Testis (tissue), 2 donors: ENCODE measurements at regions not wholly inside any gene's neighbourhood (a gene's known extent, or its start where the extent isn't known, plus 50 kb on each side); places are given as distances from the start of the nearest gene placed in this dataset.

Source experiments
- DNase-seq: peaks from one replicate; pipeline ENCODE4 v3.0.0-alpha.2; 2019
- H3K27ac ChIP-seq, 2 donors: fragments of 200-600 bp; sonication (generic); one replicate each; pipeline ENCODE4 v1.5.1; 2019
- H3K27me3 ChIP-seq: fragments of 200-600 bp; sonication (generic); one replicate; pipeline ENCODE4 v1.5.1; 2019
- H3K36me3 ChIP-seq: fragments of 200-600 bp; sonication (generic); one replicate; pipeline ENCODE4 v1.5.1; 2017; ENCODE audit warnings: low read depth; ENCODE audit errors: missing control alignments
- H3K4me1 ChIP-seq: fragments of 200-600 bp; sonication (generic); one replicate; pipeline ENCODE4 v1.5.1; 2019
- H3K4me3 ChIP-seq, 2 donors: fragments of 200-600 bp; sonication (generic); one replicate each; pipeline ENCODE4 v1.5.1; 2017 to 2019
- H3K9me3 ChIP-seq: fragments of 200-600 bp; sonication (generic); one replicate; pipeline ENCODE4 v1.5.1; 2017
- CTCF ChIP-seq, 3 experiments: fragments of 450-650 bp in 2 of 3; fragments of 200-600 bp in 1 of 3; sonication (generic) in 1 of 3; IDR thresholded peaks; one replicate each; pipeline ENCODE4 v1.5.1; 2016 to 2019; ENCODE audit warnings: antibody characterized with exemption in 3 of 3, mild to moderate bottlenecking in 2 of 3, moderate library complexity in 1 of 3
- POLR2A ChIP-seq: fragments of 450-650 bp; IDR thresholded peaks from one replicate; pipeline ENCODE4 v1.6.1; 2017; ENCODE audit warnings: antibody characterized with exemption, mild to moderate bottlenecking, moderate library complexity
- WGBS, 2 donors: methylation state at CpG; one replicate each; pipeline ENCODE4 v1.1.5; 2018; 5-methylcytosine and 5-hydroxymethylcytosine counted together
- intact Hi-C: fragments of 100-400 bp; cut with DNase I; formaldehyde crosslinking; loops from one replicate; pipeline ENCODE4 v1.15.1; 2023; ENCODE audit warnings: low total_unique reads

- 75 to 81% methylated on average over 5 of the region's 5 CpGs for WGBS, 2 donors
- no peaks in the 10 kb centered on the region for H3K36me3 ChIP-seq
- intact Hi-C loops: no loop called here
- no peaks in the 10 kb centered on the region for H3K27me3 ChIP-seq
- no peaks in the 10 kb centered on the region for H3K9me3 ChIP-seq
- TF ChIP-seq POLR2A (no peak), CTCF (IDR thresholded peaks at IDR 0.05) (no peak)
- H3K4me1 ChIP-seq: no peaks in the 10 kb centered on the region
- no peak overlapping the region for H3K27ac ChIP-seq
- no peak for DNase-seq
- H3K4me3 ChIP-seq: no peak overlapping the region
These were observed 455.2 kb downstream of the PTPRU start for GRCh38 chr1:29691499-29691898.

- no peak for TF ChIP-seq POLR2A
- TF ChIP-seq CTCF (IDR thresholded peaks at IDR 0.05): no peak
- Histone ChIP-seq H3K36me3 (no peaks in the 10 kb centered on the region), H3K4me1 (no peaks in the 10 kb centered on the region), H3K27ac (no peak overlapping the region), H3K4me3 (no peak overlapping the region), H3K9me3 (no peaks in the 10 kb centered on the region), H3K27me3 (no peaks in the 10 kb centered on the region)
- intact Hi-C loops: no loop called here
- WGBS, 2 donors: 62 to 75% methylated on average over 9 of the region's 9 CpGs
- DNase-seq: no peak
These were observed 453.8 kb downstream of the PTPRU start for GRCh38 chr1:29690156-29690555.

- 72 to 80% methylated on average over 9 to 13 of the region's 13 CpGs for WGBS, 2 donors
- H3K4me3 ChIP-seq: no peak overlapping the region
- H3K9me3 ChIP-seq: no peaks in the 10 kb centered on the region
- TF ChIP-seq CTCF (IDR thresholded peaks at IDR 0.05) (no peak), POLR2A (no peak)
- no peak for DNase-seq
- no peaks in the 10 kb centered on the region for H3K36me3 ChIP-seq
- H3K4me1 ChIP-seq: no peaks in the 10 kb centered on the region
- H3K27ac ChIP-seq: no peak overlapping the region
- H3K27me3 ChIP-seq: no peaks in the 10 kb centered on the region
- intact Hi-C loops: no loop called here
These were observed 453.2 kb downstream of the PTPRU start for GRCh38 chr1:29689372-29690030.

- 54 to 56% methylated on average over 14 of the region's 14 CpGs for WGBS, 2 donors
- DNase-seq: no peak
- TF ChIP-seq CTCF (IDR thresholded peaks at IDR 0.05): no peak
- TF ChIP-seq POLR2A: no peak
- Histone ChIP-seq H3K4me3 (no peak overlapping the region), H3K27me3 (no peaks in the 10 kb centered on the region), H3K27ac (no peak overlapping the region), H3K9me3 (no peaks in the 10 kb centered on the region), H3K36me3 (no peaks in the 10 kb centered on the region), H3K4me1 (no peaks in the 10 kb centered on the region)
- intact Hi-C loops: no loop called here
These were observed 452.4 kb downstream of the PTPRU start for GRCh38 chr1:29688471-29689365.
